Type B pancreatic cell (in vitro differentiated cells): ENCODE measurements at regions not wholly inside any gene's neighbourhood (a gene's known extent, or its start where the extent isn't known, plus 50 kb on each side); places are given as distances from the start of the nearest gene placed in this dataset.

Experiments
- DNase-seq: peaks from one replicate; pipeline ENCODE4 v3.0.0; 2021; ENCODE audit warnings: mixed read lengths; ENCODE audit not compliant: unreplicated experiment; ENCODE audit errors: extremely low spot score
- H3K27ac Mint-ChIP-seq: 2 replicates; pipeline ENCODE4 v1.8.0; 2021; ENCODE audit warnings: mild to moderate bottlenecking, mixed read lengths
- H3K27me3 Mint-ChIP-seq: 2 replicates; pipeline ENCODE4 v1.8.0; 2021; ENCODE audit warnings: mixed read lengths
- H3K36me3 Mint-ChIP-seq: 2 replicates; pipeline ENCODE4 v1.8.0; 2021; ENCODE audit warnings: mixed read lengths
- H3K4me1 Mint-ChIP-seq: one replicate; pipeline ENCODE4 v1.8.0; 2021; ENCODE audit warnings: mixed read lengths; ENCODE audit not compliant: unreplicated experiment
- H3K4me3 Mint-ChIP-seq: 2 replicates; pipeline ENCODE4 v1.8.0; 2021; ENCODE audit warnings: mild to moderate bottlenecking, mixed read lengths
- H3K9me3 Mint-ChIP-seq: 2 replicates; pipeline ENCODE4 v1.8.0; 2021; ENCODE audit warnings: mixed read lengths
- CTCF ChIP-seq: fragments of 200-600 bp; sonication (generic); conservative IDR thresholded peaks from 2 replicates; pipeline ENCODE4 v1.5.0; 2021; ENCODE audit warnings: antibody characterized with exemption, mild to moderate bottlenecking

DNA sequence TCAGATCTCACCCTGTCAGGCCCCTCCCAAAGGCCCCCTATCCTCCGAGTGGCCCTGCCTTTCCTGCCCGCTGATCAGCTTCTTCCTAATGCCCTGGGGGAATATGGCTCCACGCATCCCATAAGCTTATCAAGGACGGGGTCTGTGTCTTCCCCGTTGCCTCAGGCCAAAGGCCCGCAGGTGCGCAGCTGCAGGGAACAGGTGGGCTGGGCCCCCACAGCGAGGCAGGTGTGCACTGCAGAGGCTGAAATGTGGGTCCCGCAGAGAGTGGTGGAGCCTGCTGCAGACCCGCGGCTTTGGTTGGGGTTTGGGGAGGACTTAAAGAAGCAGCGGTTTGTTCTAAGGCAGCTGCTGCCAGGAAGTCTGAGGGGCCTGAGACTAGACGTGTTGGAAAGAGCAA is 220.8 kb upstream of the TCERG1L start:
- no peaks in the 10 kb centered on the region for H3K36me3 Mint-ChIP-seq
- H3K9me3 Mint-ChIP-seq = no peaks in the 10 kb centered on the region
- no peak overlapping the region for H3K27ac Mint-ChIP-seq
- H3K4me3 Mint-ChIP-seq = no peak overlapping the region
- no peak for TF ChIP-seq CTCF
- H3K27me3 Mint-ChIP-seq = peaks cover 4% of the 10 kb centered on the region
- H3K4me1 Mint-ChIP-seq = no peaks in the 10 kb centered on the region
- DNase-seq = no peak

DNA sequence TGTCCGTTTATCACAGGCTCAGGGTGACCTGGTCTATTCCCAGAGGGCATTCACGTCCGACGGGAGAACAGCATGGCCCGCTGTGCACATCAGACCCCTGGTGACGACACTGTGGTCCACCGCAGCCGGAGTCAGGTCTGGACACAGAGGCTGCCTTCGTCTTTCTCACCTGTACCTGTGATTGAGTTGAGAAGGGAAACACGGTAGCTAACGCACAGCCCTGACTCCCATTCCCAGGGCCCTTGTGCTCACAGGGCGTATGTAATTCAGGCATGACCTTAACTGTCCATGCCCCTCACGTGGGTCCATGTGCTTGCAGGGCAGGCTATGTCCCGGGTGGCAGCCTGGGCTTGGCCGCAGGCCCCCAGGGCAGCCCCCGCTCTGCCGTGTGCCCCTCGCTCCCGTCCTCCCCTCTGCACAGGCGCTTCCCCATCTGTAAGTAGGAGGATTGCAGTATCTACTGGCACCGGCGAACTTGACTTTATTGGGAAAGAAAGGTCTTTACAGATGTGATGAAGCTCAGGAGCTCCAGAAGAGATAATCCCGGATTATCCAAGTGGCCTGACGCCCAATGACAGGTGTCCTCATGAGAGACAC is 221.3 kb upstream of the TCERG1L start:
- H3K27ac Mint-ChIP-seq = no peak overlapping the region
- H3K36me3 Mint-ChIP-seq = no peaks in the 10 kb centered on the region
- no peak for DNase-seq
- no peak for TF ChIP-seq CTCF
- peaks cover 4% of the 10 kb centered on the region for H3K27me3 Mint-ChIP-seq
- no peaks in the 10 kb centered on the region for H3K4me1 Mint-ChIP-seq
- no peaks in the 10 kb centered on the region for H3K9me3 Mint-ChIP-seq
- H3K4me3 Mint-ChIP-seq = no peak overlapping the region

DNA sequence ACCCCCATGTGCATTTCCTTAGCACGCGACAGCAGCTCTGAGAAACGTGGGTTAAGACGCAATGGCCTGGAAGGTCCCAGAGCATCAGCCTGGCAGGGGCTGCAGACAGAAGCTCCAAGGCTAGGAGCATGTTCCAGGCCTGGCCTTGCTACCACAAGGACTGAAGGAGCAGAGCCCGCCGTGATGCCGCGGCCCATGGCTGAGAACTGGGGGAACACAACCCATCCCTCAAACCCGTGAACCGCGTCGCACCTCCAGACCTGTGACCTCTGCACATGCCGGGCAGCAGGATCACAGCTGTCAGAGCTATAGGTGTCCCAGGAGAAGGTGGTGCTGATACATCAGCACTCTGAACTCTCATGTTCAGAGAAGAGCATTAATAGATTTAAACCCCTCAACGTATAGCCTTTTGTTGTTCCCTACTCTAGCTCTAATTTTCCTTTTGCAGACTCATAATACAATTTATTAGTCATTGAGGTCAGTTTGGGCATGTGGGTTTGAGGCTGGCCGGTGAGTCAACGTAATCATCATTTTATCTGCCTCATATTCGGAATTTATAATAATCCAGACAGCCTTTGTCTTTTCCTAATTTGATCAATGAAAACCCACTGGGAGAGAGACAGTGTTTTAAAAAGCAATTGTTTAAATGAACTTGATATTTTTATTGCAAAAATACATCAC is 222.5 kb upstream of the TCERG1L start:
- Mint-ChIP-seq H3K36me3 (no peaks in the 10 kb centered on the region), H3K27ac (no peak overlapping the region), H3K4me1 (no peaks in the 10 kb centered on the region), H3K9me3 (no peaks in the 10 kb centered on the region), H3K27me3 (peaks cover 4% of the 10 kb centered on the region), H3K4me3 (no peak overlapping the region)
- no peak for TF ChIP-seq CTCF
- no peak for DNase-seq

GRCh38 chr10:131534836-131535235 is 223.3 kb upstream of the TCERG1L start:
- no peak overlapping the region for H3K4me3 Mint-ChIP-seq
- no peak for DNase-seq
- peaks cover 4% of the 10 kb centered on the region for H3K27me3 Mint-ChIP-seq
- H3K27ac Mint-ChIP-seq = no peak overlapping the region
- TF ChIP-seq CTCF = no peak
- H3K9me3 Mint-ChIP-seq = no peaks in the 10 kb centered on the region
- no peaks in the 10 kb centered on the region for H3K36me3 Mint-ChIP-seq
- H3K4me1 Mint-ChIP-seq = no peaks in the 10 kb centered on the region

DNA sequence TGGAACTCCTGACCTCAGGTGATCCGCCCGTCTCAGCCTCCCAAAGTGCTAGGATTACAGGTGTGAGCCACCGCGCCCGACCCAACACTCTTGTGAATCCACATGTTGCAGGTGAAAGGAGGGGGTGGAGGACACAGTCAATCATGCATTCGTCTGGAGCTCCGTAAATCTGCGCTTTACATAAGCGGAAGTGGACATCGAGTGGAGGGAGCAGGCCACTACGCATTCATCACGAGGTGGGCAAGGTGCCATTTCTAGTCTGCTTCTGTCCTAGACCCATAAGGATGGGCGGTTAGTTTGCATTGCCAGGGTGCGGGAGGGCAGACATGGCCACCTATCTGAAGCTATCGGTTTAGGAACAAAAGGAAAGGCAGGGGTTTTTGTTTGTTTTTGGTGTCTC is 225.2 kb upstream of the TCERG1L start:
- no peak for TF ChIP-seq CTCF
- Mint-ChIP-seq H3K9me3 (no peaks in the 10 kb centered on the region), H3K4me3 (no peak overlapping the region)

More for the DNA sequence above, 225.2 kb upstream of the TCERG1L start:
- no peak for DNase-seq
- H3K4me1 Mint-ChIP-seq = no peaks in the 10 kb centered on the region
- H3K27me3 Mint-ChIP-seq = peaks cover 4% of the 10 kb centered on the region
- H3K36me3 Mint-ChIP-seq = no peaks in the 10 kb centered on the region
- H3K27ac Mint-ChIP-seq = no peak overlapping the region
